LNCAP (cell line): ENCODE measurements at regions not wholly inside any gene's neighbourhood (a gene's known extent, or its start where the extent isn't known, plus 50 kb on each side); places are given as distances from the start of the nearest gene placed in this dataset.

Experiments used
- CTCF ChIP-seq: fragments of 450-650 bp; IDR thresholded peaks from 2 replicates; pipeline ENCODE4 v1.5.1; 2017; ENCODE audit warnings: mild to moderate bottlenecking

- TF ChIP-seq CTCF: no peak
These were observed 487.3 kb downstream of the AJAP1 start for GRCh38 chr1:5141750-5142149.

GRCh38 chr1:5140962-5141361 lies 486.6 kb downstream of the AJAP1 start:
- TF ChIP-seq CTCF: no peak

- TF ChIP-seq CTCF: no peak
These were observed 485.7 kb downstream of the AJAP1 start for GRCh38 chr1:5140136-5140535.

GRCh38 chr1:5129746-5130355 lies 475.4 kb downstream of the AJAP1 start:
- no peak for TF ChIP-seq CTCF

- TF ChIP-seq CTCF: no peak
These were observed 470.8 kb downstream of the AJAP1 start for GRCh38 chr1:5125208-5125607.

GRCh38 chr1:5120559-5120958 lies 466.1 kb downstream of the AJAP1 start:
- TF ChIP-seq CTCF: no peak

- TF ChIP-seq CTCF: no peak
These were observed 465.2 kb downstream of the AJAP1 start for GRCh38 chr1:5119366-5120234.
